Heart left ventricle (tissue), 13 donors: ENCODE measurements at regions not wholly inside any gene's neighbourhood (a gene's known extent, or its start where the extent isn't known, plus 50 kb on each side); places are given as distances from the start of the nearest gene placed in this dataset.

Source experiments
- POLR2A ChIP-seq, 2 donors: fragments of 450-650 bp; IDR thresholded peaks; one replicate each; pipeline ENCODE4 v1.6.1; 2017; ENCODE audit warnings: antibody characterized with exemption in 2 of 2, mild to moderate bottlenecking in 2 of 2, moderate library complexity in 2 of 2
- TF ChIP-seq, protein P1 (sequence below), 12 donors: fragments of 200-600 bp; sonication (generic) in 4 of 12; IDR thresholded peaks; one replicate each; pipeline versions ENCODE4 v1.5.0 to v1.8.0; 2018 to 2022; ENCODE audit warnings: antibody characterized with exemption in 12 of 12, mild to moderate bottlenecking in 5 of 12
- donor health status: ischemic (EF 13 %, LVEDD 7.1; RV severe dilation, severe dysfunction).
- donor health status: DM: no; HTN: yes; CAD: no.
- donor health status: DM: no; HTN: no; CAD: no.
- donor health status: ischemic (EF 25% LVEDD 6.9; RV normal size, moderate dysfunction).
- donor health status: ischemic (EF 25% LVEDD 5.7; RV mildly dilated, moderate dysfunction).
- donor health status: ischemic (EF 35%, LVEDD 5.7; RV mildly dilated, moderate dysfunction).
- donor health status: nonischemic (EF 11% LVEDD 7.7; RV severe dilation, severe dysfunction).
- donor health status: DM: yes; HTN: yes; CAD: no.
- donor health status: PGD.
- donor health status: ischemic (EF 29% LVEDD 5.4; RV normal size, mild dysfunction).
- donor health status: nonischemic (EF 23%, LVEDD 6.1; RV moderate dilation, normal function).

DNA sequence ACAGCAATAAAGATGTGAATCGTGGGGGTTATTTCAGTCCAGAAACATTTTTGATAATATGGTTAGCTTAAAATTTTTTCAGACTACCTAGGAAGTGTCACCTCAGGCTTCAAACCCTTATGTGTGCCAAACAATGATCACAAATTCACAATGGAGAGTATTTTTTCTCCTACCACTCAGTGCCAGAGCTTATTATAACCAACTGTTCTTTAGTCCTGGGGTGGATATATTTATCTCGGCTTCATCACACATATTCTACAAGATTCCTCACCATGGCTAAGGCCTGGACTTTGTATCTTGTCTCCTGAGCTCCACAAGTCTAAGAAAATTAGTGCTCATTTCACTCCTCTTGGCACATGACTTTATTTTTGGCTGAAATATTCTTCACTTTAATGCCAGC, 629.1 kb downstream of the RWDD3 start:
- TF ChIP-seq, protein P1, sequence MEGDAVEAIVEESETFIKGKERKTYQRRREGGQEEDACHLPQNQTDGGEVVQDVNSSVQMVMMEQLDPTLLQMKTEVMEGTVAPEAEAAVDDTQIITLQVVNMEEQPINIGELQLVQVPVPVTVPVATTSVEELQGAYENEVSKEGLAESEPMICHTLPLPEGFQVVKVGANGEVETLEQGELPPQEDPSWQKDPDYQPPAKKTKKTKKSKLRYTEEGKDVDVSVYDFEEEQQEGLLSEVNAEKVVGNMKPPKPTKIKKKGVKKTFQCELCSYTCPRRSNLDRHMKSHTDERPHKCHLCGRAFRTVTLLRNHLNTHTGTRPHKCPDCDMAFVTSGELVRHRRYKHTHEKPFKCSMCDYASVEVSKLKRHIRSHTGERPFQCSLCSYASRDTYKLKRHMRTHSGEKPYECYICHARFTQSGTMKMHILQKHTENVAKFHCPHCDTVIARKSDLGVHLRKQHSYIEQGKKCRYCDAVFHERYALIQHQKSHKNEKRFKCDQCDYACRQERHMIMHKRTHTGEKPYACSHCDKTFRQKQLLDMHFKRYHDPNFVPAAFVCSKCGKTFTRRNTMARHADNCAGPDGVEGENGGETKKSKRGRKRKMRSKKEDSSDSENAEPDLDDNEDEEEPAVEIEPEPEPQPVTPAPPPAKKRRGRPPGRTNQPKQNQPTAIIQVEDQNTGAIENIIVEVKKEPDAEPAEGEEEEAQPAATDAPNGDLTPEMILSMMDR (IDR thresholded peaks at IDR 0.05), result no peak
- no peak for TF ChIP-seq POLR2A (IDR thresholded peaks at IDR 0.05)
